ENCODE measurements at regions not wholly inside any gene's neighbourhood (a gene's known extent, or its start where the extent isn't known, plus 50 kb on each side); places are given as distances from the start of the nearest gene placed in this dataset.

GRCh38 chr6:66232890-66233289 lies 525.9 kb upstream of the EYS start:
- TF ChIP-seq CTCF (IDR thresholded peaks at IDR 0.05; ENCODE audit: extremely low read depth, missing control alignments): no peak
- DNase-seq (ENCODE audit: low spot score): no peak

GRCh38 chr6:66230591-66230990 lies 523.6 kb upstream of the EYS start:
- DNase-seq (ENCODE audit: low spot score): no peak
- TF ChIP-seq CTCF (IDR thresholded peaks at IDR 0.05; ENCODE audit: extremely low read depth, missing control alignments): no peak

GRCh38 chr6:66226109-66226508 lies 519.1 kb upstream of the EYS start:
- TF ChIP-seq CTCF (IDR thresholded peaks at IDR 0.05; ENCODE audit: extremely low read depth, missing control alignments): no peak
- DNase-seq (ENCODE audit: low spot score): no peak

GRCh38 chr6:66210964-66211363 lies 503.9 kb upstream of the EYS start:
- TF ChIP-seq CTCF (IDR thresholded peaks at IDR 0.05; ENCODE audit: extremely low read depth, missing control alignments): no peak
- DNase-seq (ENCODE audit: low spot score): no peak

- DNase-seq (ENCODE audit: low spot score): no peak
- no peak for TF ChIP-seq CTCF (IDR thresholded peaks at IDR 0.05; ENCODE audit: extremely low read depth, missing control alignments)
These were observed 493.4 kb upstream of the EYS start for GRCh38 chr6:66200390-66200789.

- TF ChIP-seq CTCF (IDR thresholded peaks at IDR 0.05; ENCODE audit: extremely low read depth, missing control alignments): no peak
- no peak for DNase-seq (ENCODE audit: low spot score)
These were observed 492.1 kb upstream of the EYS start for GRCh38 chr6:66199171-66199570.

GRCh38 chr6:66198062-66198624 lies 491.1 kb upstream of the EYS start:
- no peak for TF ChIP-seq CTCF (IDR thresholded peaks at IDR 0.05; ENCODE audit: extremely low read depth, missing control alignments)
- no peak for DNase-seq (ENCODE audit: low spot score)

All from GM20000 (cell line).